HTR-8/SVneo (cell line): ENCODE measurements at regions not wholly inside any gene's neighbourhood (a gene's known extent, or its start where the extent isn't known, plus 50 kb on each side); places are given as distances from the start of the nearest gene placed in this dataset.

Experiments used
- DNase-seq: peaks from one replicate; pipeline ENCODE4 v3.0.0; 2011; ENCODE audit warnings: low spot score, mixed read lengths; ENCODE audit not compliant: insufficient read length
- FAIRE-seq: peaks from 2 replicates; lab custom pipeline; 2011; peaks lifted over from hg19 to GRCh38; lab: Jason Lieb, UNC

DNA sequence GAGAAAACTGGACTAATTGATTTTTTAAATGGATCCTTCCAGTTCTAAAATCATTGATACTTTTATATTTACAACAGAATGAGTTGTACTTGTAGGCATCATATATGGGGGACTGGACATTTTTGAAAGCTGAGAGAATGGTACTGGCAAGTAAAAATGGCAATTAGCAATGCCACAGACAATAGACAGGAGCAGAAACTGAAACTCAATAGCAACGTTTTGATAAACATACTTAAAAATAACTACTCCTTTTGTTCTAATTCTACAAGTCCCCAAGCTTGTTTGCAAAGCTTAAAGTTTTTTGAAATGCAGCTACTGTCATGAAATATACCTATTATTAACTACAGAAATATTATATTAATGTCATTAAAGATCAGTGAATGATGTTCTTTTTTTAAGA, 52.8 kb upstream of the FBXL7 start:
- DNase-seq (no peak), FAIRE-seq (no peak)

DNA sequence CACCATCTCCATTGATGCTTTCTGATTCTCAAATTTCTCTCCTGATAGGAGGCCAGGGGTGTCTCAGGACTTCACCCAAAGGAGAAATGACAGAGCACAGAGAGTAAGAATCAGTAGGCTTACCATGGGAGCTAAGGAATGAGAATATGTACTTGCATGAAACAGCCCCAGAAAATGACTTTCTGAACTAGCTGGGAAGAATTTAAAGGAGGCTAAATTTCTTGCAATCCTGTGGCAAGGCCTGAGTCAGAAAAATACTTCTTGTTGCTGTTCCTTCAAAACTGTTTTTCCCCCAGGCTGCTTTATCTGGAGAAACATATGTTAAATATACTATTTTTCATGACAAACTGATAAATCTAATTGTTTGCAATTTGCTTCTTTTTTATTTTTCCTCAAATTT, 53.4 kb upstream of the FBXL7 start:
- FAIRE-seq = no peak
- no peak for DNase-seq

DNA sequence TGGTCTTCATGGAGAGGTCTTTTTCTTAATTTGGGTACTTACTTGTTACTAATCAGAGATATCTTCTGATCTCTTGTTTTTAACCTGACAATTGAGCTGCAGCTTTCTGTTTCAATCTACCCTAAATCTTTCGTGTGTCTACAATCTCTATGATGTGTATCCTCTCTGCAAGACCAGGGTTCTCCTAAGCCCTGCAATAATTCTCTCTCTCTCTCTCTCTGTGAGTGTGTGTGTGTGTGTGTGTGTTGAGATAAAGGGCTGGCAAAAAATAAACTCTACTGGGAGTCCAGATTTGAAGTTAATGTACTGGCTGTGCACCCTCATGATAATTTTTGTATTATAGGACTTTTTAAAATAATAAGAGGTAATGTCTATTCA, 57.8 kb upstream of the FBXL7 start:
- no peak for DNase-seq
- no peak for FAIRE-seq

DNA sequence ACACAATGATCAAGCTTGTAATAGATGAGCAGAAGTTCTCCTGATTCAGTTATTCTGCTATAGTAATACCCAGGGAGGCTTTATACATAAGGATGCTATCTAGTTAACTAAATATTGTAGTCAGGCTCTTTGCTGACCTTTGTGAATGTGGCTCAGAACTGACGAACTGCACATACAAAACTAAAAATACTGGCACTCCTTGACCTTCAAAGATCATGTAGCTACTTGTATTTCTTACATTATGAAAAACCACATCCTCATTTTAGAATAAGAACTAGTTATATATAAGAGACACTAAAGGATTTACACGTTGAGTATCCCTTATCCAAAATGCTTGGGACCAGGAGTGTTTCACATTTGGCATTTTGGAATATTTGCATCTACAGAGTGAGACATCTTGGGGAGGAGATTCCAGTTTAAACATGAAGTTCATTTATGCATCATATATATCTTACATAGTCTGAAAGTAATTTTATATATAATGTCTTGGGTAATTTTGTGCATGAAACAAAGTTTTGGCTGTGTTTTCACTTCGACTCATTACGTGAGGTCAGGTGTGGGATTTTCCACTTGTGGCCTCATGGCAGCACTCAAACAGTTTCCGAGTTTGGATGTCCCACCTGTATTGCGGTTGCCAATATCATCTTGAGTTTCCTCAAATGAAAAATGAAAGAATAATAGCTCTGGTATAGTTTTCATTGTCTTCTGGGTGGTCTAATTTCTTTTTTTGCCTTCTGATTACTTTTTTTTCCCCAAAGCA, 58.4 kb upstream of the FBXL7 start:
- DNase-seq (no peak), FAIRE-seq (no peak)

DNA sequence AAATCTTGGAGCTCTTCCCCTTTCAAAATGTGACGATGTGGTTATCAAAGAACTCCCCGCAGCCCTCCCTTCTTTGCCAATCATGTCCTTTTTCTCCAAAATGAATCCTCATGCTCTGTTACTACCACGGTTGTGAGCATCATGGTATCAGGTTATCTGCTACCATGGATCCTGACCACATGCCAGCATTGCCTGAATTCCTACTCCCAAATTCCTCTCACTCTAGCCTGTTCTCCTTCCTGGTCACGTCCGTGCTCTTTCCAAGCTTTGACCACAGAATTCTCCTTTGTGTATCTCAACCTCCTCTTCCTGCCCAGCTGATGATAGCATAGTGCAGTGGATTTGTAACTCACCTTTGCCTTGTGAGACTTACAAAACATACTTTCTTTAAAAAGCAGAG, 59.5 kb upstream of the FBXL7 start:
- no peak for DNase-seq
- no peak for FAIRE-seq

DNA sequence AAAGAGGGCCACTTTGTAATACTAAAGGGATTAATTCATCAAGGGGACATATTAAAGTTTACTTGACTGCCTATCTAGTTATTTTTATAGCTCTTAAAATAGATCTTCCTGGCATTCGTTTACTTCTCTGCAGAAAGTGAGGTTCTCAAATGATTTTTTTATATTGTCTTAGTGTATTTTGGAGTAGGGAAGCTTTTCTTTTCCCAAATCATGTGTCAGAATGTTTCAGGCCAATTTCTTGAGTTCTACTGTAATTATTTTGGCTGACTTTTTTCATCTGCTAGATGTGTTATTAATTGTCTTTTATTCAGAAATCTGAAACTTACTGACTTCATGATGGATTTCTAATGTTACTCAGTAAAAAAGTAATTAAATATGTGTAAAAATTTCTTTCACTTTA, 60.2 kb upstream of the FBXL7 start:
- FAIRE-seq = no peak

DNA sequence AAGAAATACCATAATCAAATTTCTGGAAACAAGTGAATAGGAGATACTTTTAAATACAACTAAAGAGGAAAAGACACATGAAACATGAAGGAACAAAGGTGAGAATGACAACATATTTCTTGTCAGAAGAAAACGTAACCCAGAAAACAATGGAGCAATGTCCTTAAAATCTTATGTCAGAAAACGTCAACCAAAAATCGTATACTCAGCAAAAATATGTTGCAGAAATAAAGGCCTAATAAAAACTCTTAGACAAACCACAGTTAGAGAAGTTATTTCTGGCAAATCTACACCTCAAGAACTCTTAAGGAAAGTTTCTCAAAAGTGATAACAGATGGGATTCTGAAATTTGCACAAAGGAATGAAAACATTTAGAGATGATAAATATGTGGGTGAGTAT, 66.3 kb upstream of the FBXL7 start:
- DNase-seq (no peak), FAIRE-seq (no peak)

More for the DNA sequence above, 60.2 kb upstream of the FBXL7 start:
- no peak for DNase-seq

DNA sequence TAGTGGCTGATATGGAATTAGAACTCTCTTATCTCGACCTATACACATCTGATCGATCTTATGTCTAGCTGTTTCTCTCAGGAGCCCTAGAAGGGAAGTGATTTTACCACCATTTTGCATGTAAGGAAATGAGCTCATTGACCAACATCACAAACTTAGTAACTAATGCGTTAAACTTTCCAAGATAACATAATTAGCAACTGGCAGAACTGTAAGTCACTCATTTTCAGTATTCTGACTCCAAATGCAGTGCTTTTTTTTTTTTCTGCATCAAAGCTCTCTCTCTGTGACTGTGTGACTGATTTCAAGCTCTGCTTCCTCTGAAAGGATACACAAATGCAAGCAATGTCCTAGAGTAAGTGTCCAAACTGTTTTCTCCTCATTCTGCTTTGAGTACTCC, 68.1 kb upstream of the FBXL7 start:
- DNase-seq = no peak
- no peak for FAIRE-seq

DNA sequence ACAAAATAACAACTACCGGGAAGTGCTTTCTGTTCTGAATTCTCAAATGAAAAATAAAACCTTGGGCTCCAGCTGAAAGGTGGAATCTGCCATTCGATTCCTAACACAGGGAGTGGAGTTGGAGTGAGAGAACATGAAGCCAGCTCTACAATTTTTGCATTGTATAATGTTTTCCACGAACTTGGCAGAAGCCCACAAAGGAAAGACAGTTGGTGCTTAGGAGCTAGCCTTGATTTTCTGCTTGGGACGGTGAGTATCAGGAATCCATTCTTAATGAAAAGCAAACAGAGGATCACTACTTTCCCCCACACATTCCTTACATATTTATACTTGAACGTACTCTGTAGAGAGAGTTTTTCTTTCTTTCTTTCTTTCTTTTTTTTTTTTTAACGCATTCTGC, 74.2 kb upstream of the FBXL7 start:
- no peak for DNase-seq
- FAIRE-seq = no peak

DNA sequence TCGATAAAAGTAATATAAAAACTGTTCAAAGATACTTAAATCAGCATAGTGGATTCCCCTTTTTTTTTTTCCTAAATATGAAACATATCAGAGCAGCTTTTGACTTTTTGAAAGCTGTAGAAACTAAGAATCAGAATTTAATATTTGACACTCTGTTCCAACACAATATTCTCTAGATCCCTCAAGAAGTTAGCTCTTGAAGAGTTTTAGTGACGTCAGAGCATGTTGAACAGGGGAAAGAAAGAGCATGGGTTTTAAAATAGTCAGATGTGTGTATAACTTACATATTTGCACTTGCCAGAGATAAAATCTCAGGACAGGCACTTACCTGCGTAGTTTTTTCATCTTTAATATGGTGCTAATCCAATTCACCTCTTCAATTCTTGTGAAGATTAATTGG, 75.2 kb upstream of the FBXL7 start:
- DNase-seq (no peak), FAIRE-seq (no peak)

DNA sequence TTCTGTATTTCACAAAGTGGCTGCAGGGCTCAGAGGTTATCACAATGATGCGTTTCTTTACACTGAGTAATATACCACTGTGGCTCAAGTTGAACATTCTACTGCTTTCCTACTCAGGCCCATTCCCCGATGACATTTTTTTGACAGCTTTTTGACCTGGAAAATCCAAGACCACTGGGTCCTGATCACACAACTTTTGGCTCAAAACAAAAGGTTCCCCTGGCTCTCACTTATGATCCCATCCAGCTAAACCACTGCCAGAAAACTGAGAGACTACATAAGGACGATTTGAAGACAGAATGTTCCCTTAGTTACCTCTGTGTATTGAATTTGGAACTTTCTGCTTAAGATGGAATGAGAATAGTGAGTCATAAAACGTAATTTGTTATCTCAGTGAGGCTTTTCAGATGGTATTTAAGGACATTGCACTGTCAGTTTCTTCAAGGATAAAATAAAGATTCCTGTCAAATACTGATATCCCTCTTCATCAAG, 78.0 kb upstream of the FBXL7 start:
- FAIRE-seq = no peak
- no peak for DNase-seq

DNA sequence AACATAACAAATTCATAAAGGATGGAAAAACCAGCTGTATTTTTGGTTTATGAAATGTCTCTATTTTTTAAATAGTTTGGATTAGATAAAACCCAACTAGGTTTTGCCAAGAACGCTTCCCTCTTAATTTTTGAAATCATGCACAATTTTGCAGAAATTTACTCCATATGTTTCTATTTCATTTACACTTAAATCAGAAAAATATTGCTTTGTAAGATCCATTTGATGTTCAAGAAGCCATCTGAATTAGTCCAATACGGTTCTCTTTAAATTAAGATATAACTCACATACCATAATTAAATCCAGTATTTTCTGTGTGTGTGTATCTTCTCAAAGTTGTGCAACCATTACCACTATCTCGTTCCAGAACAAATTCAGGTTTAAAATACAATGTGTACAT, 78.6 kb upstream of the FBXL7 start:
- DNase-seq (no peak), FAIRE-seq (no peak)

DNA sequence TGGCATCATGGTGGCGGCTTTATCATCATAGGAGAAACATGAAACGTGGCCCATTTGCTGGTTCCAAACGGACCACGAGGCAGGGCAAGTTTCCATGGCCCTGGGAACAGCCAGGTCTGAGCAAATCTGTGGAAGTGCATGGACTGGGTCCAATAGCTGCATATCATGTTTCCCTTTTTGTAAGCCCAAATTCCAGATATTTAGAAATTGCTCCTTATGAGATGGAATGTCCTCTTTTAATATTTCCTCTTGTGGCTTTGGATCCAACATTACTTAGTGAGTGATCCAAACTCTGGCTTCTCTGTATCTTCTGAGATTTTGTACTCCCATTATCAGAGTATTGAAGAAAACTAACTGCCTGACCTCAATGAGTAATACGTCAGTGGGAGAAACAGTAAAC, 79.8 kb upstream of the FBXL7 start:
- FAIRE-seq = no peak
- no peak for DNase-seq

DNA sequence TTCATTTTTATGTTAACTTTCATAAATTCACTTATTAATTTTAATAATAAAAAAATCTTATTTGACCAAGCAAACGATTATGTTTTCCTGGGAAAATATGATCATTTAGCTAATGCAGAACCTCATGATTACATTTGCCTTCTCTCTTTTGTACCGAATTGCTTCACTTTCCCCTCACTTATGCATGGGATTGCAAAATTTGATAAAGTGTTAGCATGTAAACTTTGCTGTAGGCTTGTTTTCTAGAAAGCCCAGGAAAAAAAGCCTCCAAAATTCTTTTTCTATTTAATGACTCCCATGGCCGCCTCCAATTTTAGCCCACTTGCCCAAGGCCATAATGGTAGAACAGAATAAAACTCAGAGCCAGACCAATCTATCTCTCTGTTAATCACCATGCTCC, 82.8 kb upstream of the FBXL7 start:
- DNase-seq = no peak
- FAIRE-seq = no peak

DNA sequence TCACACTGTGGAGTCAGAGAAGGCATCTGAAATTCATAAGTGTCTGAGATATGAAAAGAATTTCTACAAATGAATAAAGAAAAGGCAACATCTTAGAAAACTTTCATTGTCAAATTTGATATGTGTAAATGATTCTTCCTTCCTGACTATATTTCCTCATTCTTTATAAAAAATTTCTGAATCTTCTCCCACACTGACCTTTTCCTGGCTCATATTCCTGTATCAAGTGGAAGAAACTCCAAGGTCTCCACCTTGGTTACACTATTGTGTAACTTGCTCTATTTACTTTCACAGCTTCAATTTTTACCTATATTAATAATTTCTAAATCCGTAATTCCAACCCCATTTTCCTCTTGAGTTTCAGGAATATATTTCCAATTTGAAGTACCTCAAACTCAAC, 93.5 kb upstream of the FBXL7 start:
- DNase-seq = no peak
- FAIRE-seq = no peak

DNA sequence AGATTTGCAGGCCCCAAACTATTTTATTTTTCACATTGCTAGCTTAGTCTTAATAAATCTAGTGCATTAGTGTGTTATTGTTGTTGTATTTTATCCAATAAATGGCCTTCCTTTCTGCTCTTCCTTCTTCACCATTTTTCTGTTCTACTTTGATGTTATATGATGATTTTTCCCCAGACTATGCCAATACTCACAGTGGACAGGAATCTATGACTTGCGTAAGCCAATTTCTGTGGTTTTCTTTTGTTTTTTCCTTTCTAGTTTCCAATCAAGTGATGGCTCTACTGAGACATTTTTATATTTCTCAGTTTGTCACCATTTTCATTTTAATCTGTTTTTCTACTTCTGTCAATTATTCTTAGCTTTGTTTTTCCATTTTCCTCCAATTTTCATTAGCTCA, 106.8 kb upstream of the FBXL7 start:
- no peak for FAIRE-seq
- DNase-seq = no peak

DNA sequence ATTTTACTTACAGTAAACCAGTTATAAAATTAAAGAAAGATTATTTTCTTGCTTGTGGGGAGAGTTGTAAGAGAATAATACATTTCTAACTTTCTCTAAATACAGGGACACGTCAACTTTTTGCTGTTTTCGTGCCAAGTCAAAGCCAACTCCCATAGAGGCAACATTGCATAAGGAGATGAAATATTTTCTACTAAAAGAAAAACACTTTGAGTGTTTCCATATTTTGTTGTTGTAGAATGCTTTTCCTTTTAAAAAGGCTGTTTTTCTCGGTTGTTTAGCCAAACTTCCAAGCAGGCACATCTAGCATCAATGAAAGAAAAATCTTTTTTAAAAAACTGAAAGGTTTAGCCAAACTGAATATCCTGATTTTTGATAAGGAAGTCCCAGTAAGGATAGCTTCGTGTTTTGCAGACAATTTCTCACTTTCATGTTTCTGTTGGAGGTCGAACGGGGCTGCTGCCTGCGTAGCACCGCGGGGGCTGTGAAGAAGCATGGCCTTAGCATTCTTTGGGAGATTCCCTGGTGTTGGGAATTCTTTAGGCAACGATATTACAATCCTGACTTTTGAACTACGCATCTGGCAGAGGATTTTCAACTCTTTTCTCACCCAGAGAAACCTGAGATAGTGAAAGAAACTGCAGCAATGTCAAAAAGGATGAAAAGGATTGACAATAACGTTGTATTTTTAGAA, 108.1 kb upstream of the FBXL7 start:
- no peak for DNase-seq
- FAIRE-seq = no peak

DNA sequence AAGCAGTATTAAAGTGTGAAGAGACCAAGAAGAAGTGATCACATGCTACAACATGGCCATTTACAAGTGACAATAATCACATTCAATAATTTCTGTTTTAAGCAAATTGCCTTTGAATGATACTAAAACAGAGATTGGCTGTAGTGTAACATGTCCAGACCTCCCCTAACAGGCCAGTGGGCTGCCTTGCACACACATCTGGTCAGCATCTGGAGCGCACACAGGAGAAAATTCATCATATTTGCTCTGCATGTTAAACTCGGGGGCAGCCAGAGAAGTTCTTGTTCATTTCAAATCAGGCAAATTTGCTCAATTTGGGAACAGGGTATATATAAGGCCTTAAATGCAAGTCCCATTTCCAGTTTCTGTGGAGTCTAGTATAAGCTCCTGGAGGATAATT, 111.1 kb upstream of the FBXL7 start:
- FAIRE-seq (no peak), DNase-seq (no peak)

DNA sequence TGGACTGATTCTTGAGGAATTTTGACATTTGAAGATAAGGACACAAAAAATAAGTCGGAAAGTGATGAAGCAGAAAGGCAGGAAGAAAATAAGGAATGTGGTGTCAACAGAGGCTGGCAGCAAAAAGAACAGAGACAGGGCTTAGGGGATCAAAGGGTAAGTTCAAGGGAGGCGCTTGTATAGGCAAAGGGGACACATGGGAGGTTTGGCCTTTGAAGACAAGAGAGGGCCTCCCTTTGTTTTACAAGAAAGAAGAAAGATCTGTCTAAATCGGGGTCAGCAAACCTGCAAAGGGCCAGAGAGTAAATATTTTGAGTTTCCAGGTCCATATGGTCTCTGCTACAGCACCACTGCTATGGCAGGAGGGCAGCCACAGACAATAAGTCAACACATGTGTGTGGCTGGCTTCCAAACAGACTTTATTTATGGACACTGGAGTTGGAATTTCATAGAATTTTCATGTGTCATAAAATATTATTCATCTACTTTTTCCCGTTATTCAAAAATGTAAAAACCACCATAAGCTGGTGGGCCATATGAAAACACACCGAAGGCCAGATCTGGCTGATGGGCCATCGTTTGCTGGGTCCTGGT, 112.0 kb upstream of the FBXL7 start:
- FAIRE-seq = no peak
- DNase-seq = no peak

DNA sequence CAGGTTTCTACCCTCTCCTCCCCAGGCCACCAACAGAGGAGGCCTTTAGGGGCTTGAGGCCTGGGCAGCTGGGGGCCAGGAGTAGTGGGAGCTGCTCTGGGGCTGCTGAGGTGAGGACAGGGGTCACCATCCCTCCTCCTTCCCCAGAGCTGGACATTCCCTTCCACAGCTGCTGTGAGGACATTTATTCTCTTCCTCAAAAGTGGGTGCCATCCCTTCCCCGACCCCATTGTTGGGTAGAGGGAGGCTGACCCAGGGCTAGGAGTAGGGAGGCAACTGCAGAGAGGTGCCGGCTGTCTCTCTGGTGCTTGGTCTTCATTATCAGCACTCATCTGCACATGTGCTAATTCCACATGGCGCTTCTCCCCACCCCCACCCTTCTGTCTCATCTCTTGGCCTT, 113.9 kb upstream of the FBXL7 start:
- no peak for DNase-seq
- no peak for FAIRE-seq

DNA sequence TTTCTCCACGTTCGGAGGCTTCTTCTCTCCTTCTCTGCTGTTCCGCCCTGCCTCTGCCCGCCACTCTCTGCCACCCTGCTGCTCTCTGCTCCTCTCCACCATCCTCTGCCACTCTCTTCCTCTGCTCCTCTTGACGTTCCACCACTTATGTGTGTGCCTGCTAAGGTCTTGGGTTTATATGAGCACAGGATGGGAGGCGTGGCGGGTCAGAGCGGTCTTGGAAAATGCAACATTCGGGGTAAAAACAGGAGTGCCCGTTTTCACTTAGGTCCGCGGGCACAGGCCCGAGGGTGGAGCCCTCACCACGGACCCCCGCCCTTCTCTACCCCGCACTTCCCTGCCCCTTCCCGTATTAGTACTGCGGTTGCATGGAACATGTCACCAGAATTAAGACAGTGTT, 114.4 kb upstream of the FBXL7 start:
- no peak for DNase-seq

DNA sequence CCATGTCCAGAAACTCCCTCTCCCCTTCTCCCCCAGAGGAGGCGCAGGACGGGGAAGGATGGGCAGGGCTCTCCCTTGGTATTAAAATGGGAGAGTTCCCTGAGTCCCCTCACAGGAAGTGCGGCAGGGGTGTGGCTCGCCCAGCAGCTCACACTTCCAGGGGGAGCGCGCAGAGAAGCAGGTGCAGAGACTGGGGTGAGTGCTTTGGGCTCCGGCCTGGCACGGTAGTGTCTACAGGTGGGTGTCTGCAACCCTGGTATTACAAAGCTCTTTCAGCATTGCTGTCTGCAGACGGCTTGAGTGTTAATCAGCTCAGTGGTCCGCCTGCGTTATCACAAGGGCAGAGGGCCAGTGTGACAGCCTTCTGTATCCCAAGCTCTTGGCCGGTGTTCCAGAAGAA, 114.9 kb upstream of the FBXL7 start:
- FAIRE-seq (no peak), DNase-seq (no peak)

More for the DNA sequence above, 114.4 kb upstream of the FBXL7 start:
- FAIRE-seq = no peak
